ENCODE measurements at regions not wholly inside any gene's neighbourhood (a gene's known extent, or its start where the extent isn't known, plus 50 kb on each side); places are given as distances from the start of the nearest gene placed in this dataset.

- no peak overlapping the region for H3K27ac ChIP-seq (ENCODE audit: low read depth in 1 of 3, low read length in 2 of 3)
- DNase-seq (no peak), FAIRE-seq (no peak)
- H3K4me3 ChIP-seq (ENCODE audit: low read depth in 1 of 3, low read length in 3 of 3), result no peak overlapping the region
- no peaks in the 10 kb centered on the region for H3K4me1 ChIP-seq (ENCODE audit: control insufficient read depth in 3 of 3, insufficient read depth in 2 of 3, low read depth in 1 of 3, low read length in 2 of 3)
- H3K36me3 ChIP-seq (ENCODE audit: control insufficient read depth in 3 of 3, insufficient read depth in 2 of 3, low read depth in 1 of 3, low read length in 3 of 3), result no peaks in the 10 kb centered on the region
- H3K9me3 ChIP-seq (ENCODE audit: control insufficient read depth in 2 of 2, insufficient read depth in 1 of 2, low read depth in 1 of 2, low read length in 1 of 2), result no peaks in the 10 kb centered on the region
- 56 to 73% (median 65%) methylated on average over 2 of the region's 2 CpGs for WGBS, 3 donors
- H3K27me3 ChIP-seq (ENCODE audit: control insufficient read depth in 3 of 3, insufficient read depth in 3 of 3, low read length in 3 of 3), result peaks cover 0 to 2% (median 0%) of the 10 kb centered on the region in 3 donors
These were observed 257.1 kb upstream of the DYNLRB2 start for GRCh38 chr16:80283466-80284392.

GRCh38 chr16:80280557-80280956 is 260.2 kb upstream of the DYNLRB2 start:
- Histone ChIP-seq H3K27me3 (ENCODE audit: control insufficient read depth in 3 of 3, insufficient read depth in 3 of 3, low read length in 3 of 3) (peaks cover 0 to 2% (median 0%) of the 10 kb centered on the region in 3 donors), H3K27ac (ENCODE audit: low read depth in 1 of 3, low read length in 2 of 3) (no peak overlapping the region), H3K4me1 (ENCODE audit: control insufficient read depth in 3 of 3, insufficient read depth in 2 of 3, low read depth in 1 of 3, low read length in 2 of 3) (no peaks in the 10 kb centered on the region), H3K36me3 (ENCODE audit: control insufficient read depth in 3 of 3, insufficient read depth in 2 of 3, low read depth in 1 of 3, low read length in 3 of 3) (no peaks in the 10 kb centered on the region), H3K9me3 (ENCODE audit: control insufficient read depth in 2 of 2, insufficient read depth in 1 of 2, low read depth in 1 of 2, low read length in 1 of 2) (no peaks in the 10 kb centered on the region), H3K4me3 (ENCODE audit: low read depth in 1 of 3, low read length in 3 of 3) (no peak overlapping the region)
- 80 to 91% (median 86%) methylated on average over 7 of the region's 7 CpGs for WGBS, 3 donors
- DNase-seq, result no peak
- FAIRE-seq, result no peak

- Histone ChIP-seq H3K27ac (ENCODE audit: low read depth in 1 of 3, low read length in 2 of 3) (no peak overlapping the region), H3K27me3 (ENCODE audit: control insufficient read depth in 3 of 3, insufficient read depth in 3 of 3, low read length in 3 of 3) (no peaks in the 10 kb centered on the region), H3K36me3 (ENCODE audit: control insufficient read depth in 3 of 3, insufficient read depth in 2 of 3, low read depth in 1 of 3, low read length in 3 of 3) (no peaks in the 10 kb centered on the region), H3K4me3 (ENCODE audit: low read depth in 1 of 3, low read length in 3 of 3) (no peak overlapping the region), H3K4me1 (ENCODE audit: control insufficient read depth in 3 of 3, insufficient read depth in 2 of 3, low read depth in 1 of 3, low read length in 2 of 3) (no peaks in the 10 kb centered on the region), H3K9me3 (ENCODE audit: control insufficient read depth in 2 of 2, insufficient read depth in 1 of 2, low read depth in 1 of 2, low read length in 1 of 2) (no peaks in the 10 kb centered on the region)
- no peak for FAIRE-seq
- no peak for DNase-seq
- WGBS, 3 donors, result 82 to 96% (median 95%) methylated on average over 4 of the region's 4 CpGs
These were observed 261.1 kb upstream of the DYNLRB2 start for GRCh38 chr16:80279656-80280055.

- H3K36me3 ChIP-seq (ENCODE audit: control insufficient read depth in 3 of 3, insufficient read depth in 2 of 3, low read depth in 1 of 3, low read length in 3 of 3), result no peaks in the 10 kb centered on the region
- WGBS, 3 donors, result 63 to 71% (median 69%) methylated on average over 5 of the region's 5 CpGs
- no peak for DNase-seq
These were observed 263.6 kb upstream of the DYNLRB2 start for GRCh38 chr16:80277182-80277581.

GRCh38 chr16:80274576-80275191 is 266.1 kb upstream of the DYNLRB2 start:
- H3K36me3 ChIP-seq (ENCODE audit: control insufficient read depth in 3 of 3, insufficient read depth in 2 of 3, low read depth in 1 of 3, low read length in 3 of 3), result no peaks in the 10 kb centered on the region
- H3K4me3 ChIP-seq (ENCODE audit: low read depth in 1 of 3, low read length in 3 of 3), result no peak overlapping the region
- no peaks in the 10 kb centered on the region for H3K27me3 ChIP-seq (ENCODE audit: control insufficient read depth in 3 of 3, insufficient read depth in 3 of 3, low read length in 3 of 3)
- DNase-seq, result no peak
- WGBS, 3 donors, result 86 to 93% (median 87%) methylated on average over 4 of the region's 4 CpGs
- FAIRE-seq, result no peak
- no peak overlapping the region for H3K27ac ChIP-seq (ENCODE audit: low read depth in 1 of 3, low read length in 2 of 3)
- no peaks in the 10 kb centered on the region for H3K4me1 ChIP-seq (ENCODE audit: control insufficient read depth in 3 of 3, insufficient read depth in 2 of 3, low read depth in 1 of 3, low read length in 2 of 3)
- no peaks in the 10 kb centered on the region for H3K9me3 ChIP-seq (ENCODE audit: control insufficient read depth in 2 of 2, insufficient read depth in 1 of 2, low read depth in 1 of 2, low read length in 1 of 2)

More at GRCh38 chr16:80277182-80277581, 263.6 kb upstream of the DYNLRB2 start:
- Histone ChIP-seq H3K9me3 (ENCODE audit: control insufficient read depth in 2 of 2, insufficient read depth in 1 of 2, low read depth in 1 of 2, low read length in 1 of 2) (no peaks in the 10 kb centered on the region), H3K4me1 (ENCODE audit: control insufficient read depth in 3 of 3, insufficient read depth in 2 of 3, low read depth in 1 of 3, low read length in 2 of 3) (no peaks in the 10 kb centered on the region), H3K27ac (ENCODE audit: low read depth in 1 of 3, low read length in 2 of 3) (no peak overlapping the region), H3K4me3 (ENCODE audit: low read depth in 1 of 3, low read length in 3 of 3) (no peak overlapping the region), H3K27me3 (ENCODE audit: control insufficient read depth in 3 of 3, insufficient read depth in 3 of 3, low read length in 3 of 3) (no peaks in the 10 kb centered on the region)
- no peak for FAIRE-seq

GRCh38 chr16:80273635-80274538 is 266.9 kb upstream of the DYNLRB2 start:
- Histone ChIP-seq H3K9me3 (ENCODE audit: control insufficient read depth in 2 of 2, insufficient read depth in 1 of 2, low read depth in 1 of 2, low read length in 1 of 2) (no peaks in the 10 kb centered on the region), H3K27ac (ENCODE audit: low read depth in 1 of 3, low read length in 2 of 3) (no peak overlapping the region), H3K4me3 (ENCODE audit: low read depth in 1 of 3, low read length in 3 of 3) (no peak overlapping the region), H3K36me3 (ENCODE audit: control insufficient read depth in 3 of 3, insufficient read depth in 2 of 3, low read depth in 1 of 3, low read length in 3 of 3) (no peaks in the 10 kb centered on the region), H3K4me1 (ENCODE audit: control insufficient read depth in 3 of 3, insufficient read depth in 2 of 3, low read depth in 1 of 3, low read length in 2 of 3) (no peaks in the 10 kb centered on the region), H3K27me3 (ENCODE audit: control insufficient read depth in 3 of 3, insufficient read depth in 3 of 3, low read length in 3 of 3) (no peaks in the 10 kb centered on the region)
- no peak for FAIRE-seq
- WGBS, 3 donors, result 73 to 87% (median 82%) methylated on average over 4 of the region's 4 CpGs
- DNase-seq, result no peak

GRCh38 chr16:80265624-80266306 is 275.0 kb upstream of the DYNLRB2 start:
- peak overlapping the region in 2 of 3 donors; percentile 46 to 76 for H3K27ac ChIP-seq (ENCODE audit: low read depth in 1 of 3, low read length in 2 of 3)
- peaks cover 10 to 27% (median 11%) of the 10 kb centered on the region in 3 donors for H3K4me1 ChIP-seq (ENCODE audit: control insufficient read depth in 3 of 3, insufficient read depth in 2 of 3, low read depth in 1 of 3, low read length in 2 of 3)
- no peaks in the 10 kb centered on the region for H3K36me3 ChIP-seq (ENCODE audit: control insufficient read depth in 3 of 3, insufficient read depth in 2 of 3, low read depth in 1 of 3, low read length in 3 of 3)
- DNase-seq (peak; percentile 95 to 98), FAIRE-seq (peak; percentile 49)
- no peaks in the 10 kb centered on the region for H3K9me3 ChIP-seq (ENCODE audit: control insufficient read depth in 2 of 2, insufficient read depth in 1 of 2, low read depth in 1 of 2, low read length in 1 of 2)
- H3K4me3 ChIP-seq (ENCODE audit: low read depth in 1 of 3, low read length in 3 of 3), result no peak overlapping the region
- H3K27me3 ChIP-seq (ENCODE audit: control insufficient read depth in 3 of 3, insufficient read depth in 3 of 3, low read length in 3 of 3), result peaks cover 0 to 2% (median 0%) of the 10 kb centered on the region in 3 donors
- 12 to 55% (median 33%) methylated on average over 2 of the region's 2 CpGs for WGBS, 3 donors

Measured in small intestine (tissue), 7 donors.